Tibial nerve (tissue), 3 donors: ENCODE measurements at regions not wholly inside any gene's neighbourhood (a gene's known extent, or its start where the extent isn't known, plus 50 kb on each side); places are given as distances from the start of the nearest gene placed in this dataset.
"Not testable (repeated sequence)": the region's sequence is repeated elsewhere in the genome, so short reads cannot be mapped to it uniquely, and the experiment has no call there.

ENCODE experiments used
- CTCF ChIP-seq, 5 experiments: fragments of 200-600 bp in 3 of 5; fragments of 450-650 bp in 2 of 5; sonication (generic) in 3 of 5; IDR thresholded peaks; one replicate each; pipeline ENCODE4 v1.5.1; 2016 to 2019; ENCODE audit warnings: antibody characterized with exemption in 5 of 5, mild to moderate bottlenecking in 3 of 5, moderate library complexity in 2 of 5
- POLR2A ChIP-seq, 2 donors: fragments of 450-650 bp; IDR thresholded peaks; one replicate each; pipeline ENCODE4 v1.6.1; 2017; ENCODE audit warnings: antibody characterized with exemption in 2 of 2, mild to moderate bottlenecking in 2 of 2, moderate library complexity in 2 of 2

DNA sequence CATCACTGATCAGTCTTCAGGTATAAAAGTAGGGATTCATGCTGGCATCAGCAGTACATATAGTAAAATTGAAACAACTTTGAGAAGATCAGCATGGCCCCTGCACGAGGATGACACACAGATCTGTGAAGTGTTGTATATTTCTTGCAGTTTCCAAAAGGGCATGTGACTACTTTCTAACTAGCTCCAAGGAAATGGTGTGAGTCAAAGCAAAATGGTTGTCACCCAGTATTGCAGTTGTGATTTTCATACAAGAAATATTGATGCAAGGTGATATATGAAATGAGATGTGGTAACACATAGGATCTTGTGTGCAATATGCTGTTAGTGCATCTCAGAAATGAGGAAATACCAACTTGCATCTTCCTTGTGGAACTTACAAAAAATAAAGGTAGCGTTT, 74.5 kb upstream of the ACBD5 start:
- TF ChIP-seq CTCF, POLR2A (IDR thresholded peaks at IDR 0.05): not testable (repeated sequence)
